Esophagus squamous epithelium (tissue), 4 donors: ENCODE measurements at regions not wholly inside any gene's neighbourhood (a gene's known extent, or its start where the extent isn't known, plus 50 kb on each side); places are given as distances from the start of the nearest gene placed in this dataset.

Source experiments
- POLR2A ChIP-seq, 4 donors: fragments of 450-650 bp; IDR thresholded peaks; one replicate each; pipeline ENCODE4 v1.6.1; 2017; ENCODE audit warnings: antibody characterized with exemption in 4 of 4, mild to moderate bottlenecking in 4 of 4, moderate library complexity in 3 of 4
- TF ChIP-seq, protein P1 (sequence below), 6 experiments: fragments of 450-650 bp in 4 of 6; fragments of 200-600 bp in 2 of 6; sonication (generic) in 2 of 6; IDR thresholded peaks; one replicate each; pipeline ENCODE4 v1.5.1; 2016 to 2019; ENCODE audit warnings: antibody characterized with exemption in 6 of 6, mild to moderate bottlenecking in 4 of 6, moderate library complexity in 4 of 6

- TF ChIP-seq, protein P1, sequence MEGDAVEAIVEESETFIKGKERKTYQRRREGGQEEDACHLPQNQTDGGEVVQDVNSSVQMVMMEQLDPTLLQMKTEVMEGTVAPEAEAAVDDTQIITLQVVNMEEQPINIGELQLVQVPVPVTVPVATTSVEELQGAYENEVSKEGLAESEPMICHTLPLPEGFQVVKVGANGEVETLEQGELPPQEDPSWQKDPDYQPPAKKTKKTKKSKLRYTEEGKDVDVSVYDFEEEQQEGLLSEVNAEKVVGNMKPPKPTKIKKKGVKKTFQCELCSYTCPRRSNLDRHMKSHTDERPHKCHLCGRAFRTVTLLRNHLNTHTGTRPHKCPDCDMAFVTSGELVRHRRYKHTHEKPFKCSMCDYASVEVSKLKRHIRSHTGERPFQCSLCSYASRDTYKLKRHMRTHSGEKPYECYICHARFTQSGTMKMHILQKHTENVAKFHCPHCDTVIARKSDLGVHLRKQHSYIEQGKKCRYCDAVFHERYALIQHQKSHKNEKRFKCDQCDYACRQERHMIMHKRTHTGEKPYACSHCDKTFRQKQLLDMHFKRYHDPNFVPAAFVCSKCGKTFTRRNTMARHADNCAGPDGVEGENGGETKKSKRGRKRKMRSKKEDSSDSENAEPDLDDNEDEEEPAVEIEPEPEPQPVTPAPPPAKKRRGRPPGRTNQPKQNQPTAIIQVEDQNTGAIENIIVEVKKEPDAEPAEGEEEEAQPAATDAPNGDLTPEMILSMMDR (IDR thresholded peaks at IDR 0.05): no peak
- no peak for TF ChIP-seq POLR2A (IDR thresholded peaks at IDR 0.05)
Measured at GRCh38 chr2:80987466-80987865, 682.9 kb upstream of the LRRTM1 start.
